ENCODE measurements at regions not wholly inside any gene's neighbourhood (a gene's known extent, or its start where the extent isn't known, plus 50 kb on each side); places are given as distances from the start of the nearest gene placed in this dataset.
A peak's percentile ranks its signal among the peaks of the same experiment; 100 is the strongest.
"Not testable (repeated sequence)": the region's sequence is repeated elsewhere in the genome, so short reads cannot be mapped to it uniquely, and the experiment has no call there.

- no peak overlapping the region for H3K4me3 ChIP-seq (ENCODE audit: low read depth, poor library complexity, severe bottlenecking)
- 18 to 24% methylated on average over 2 of the region's 2 CpGs for WGBS, 2 donors
- TF ChIP-seq CTCF (IDR thresholded peaks at IDR 0.05): no peak
- TF ChIP-seq POLR2A (IDR thresholded peaks at IDR 0.05): no peak
- intact Hi-C loops (cut with DNase I; ENCODE audit: low total_unique reads): no loop called here
- DNase-seq (ENCODE audit: low spot score in 2 of 2): no peak
Observed at GRCh38 chrX:138082251-138082650, 516.3 kb downstream of the ZIC3 start.

- 38 to 45% methylated on average over 2 of the region's 2 CpGs for WGBS, 2 donors
- DNase-seq (ENCODE audit: low spot score in 2 of 2): no peak
- intact Hi-C loops (cut with DNase I; ENCODE audit: low total_unique reads): no loop called here
- TF ChIP-seq CTCF (IDR thresholded peaks at IDR 0.05) (no peak), POLR2A (IDR thresholded peaks at IDR 0.05) (no peak)
- H3K4me3 ChIP-seq (ENCODE audit: low read depth, poor library complexity, severe bottlenecking): no peak overlapping the region
Observed at GRCh38 chrX:138082896-138083295, 517.0 kb downstream of the ZIC3 start.

GRCh38 chrX:138110910-138111309 is 545.0 kb downstream of the ZIC3 start:
- intact Hi-C loops (cut with DNase I; ENCODE audit: low total_unique reads); DNase-seq (ENCODE audit: low spot score in 2 of 2); H3K4me3 ChIP-seq (ENCODE audit: low read depth, poor library complexity, severe bottlenecking): not testable (repeated sequence)
- WGBS, 2 donors: 92% methylated on average over 3 of the region's 3 CpGs

- no peak overlapping the region for H3K4me3 ChIP-seq (ENCODE audit: low read depth, poor library complexity, severe bottlenecking)
- TF ChIP-seq POLR2A (IDR thresholded peaks at IDR 0.05) (no peak), CTCF (IDR thresholded peaks at IDR 0.05) (no peak)
- intact Hi-C loops (cut with DNase I; ENCODE audit: low total_unique reads): loop anchor here (10.0 kb wide), 1 partner anchor 617 kb away; no protein-coding TSS in a partner anchor
- DNase-seq (ENCODE audit: low spot score in 2 of 2): no peak
- 55 to 64% methylated on average over 8 of the region's 8 CpGs for WGBS, 2 donors
Observed at GRCh38 chrX:138127314-138127713, 561.4 kb downstream of the ZIC3 start.

GRCh38 chrX:138128027-138128671 is 562.2 kb downstream of the ZIC3 start:
- peak in 1 of 2 donors; percentile 9 for DNase-seq (ENCODE audit: low spot score in 2 of 2)
- WGBS, 2 donors: 17 to 24% methylated on average over 7 to 8 of the region's 8 CpGs
- intact Hi-C loops (cut with DNase I; ENCODE audit: low total_unique reads): loop anchor here (10.0 kb wide), 1 partner anchor 617 kb away; no protein-coding TSS in a partner anchor
- H3K4me3 ChIP-seq (ENCODE audit: low read depth, poor library complexity, severe bottlenecking): no peak overlapping the region
- TF ChIP-seq POLR2A (IDR thresholded peaks at IDR 0.05) (no peak), CTCF (IDR thresholded peaks at IDR 0.05) (no peak)

GRCh38 chrX:138150709-138151108 is 560.8 kb downstream of the FGF13 start:
- no peak overlapping the region for H3K4me3 ChIP-seq (ENCODE audit: low read depth, poor library complexity, severe bottlenecking)
- intact Hi-C loops (cut with DNase I; ENCODE audit: low total_unique reads): no loop called here
- TF ChIP-seq POLR2A (IDR thresholded peaks at IDR 0.05) (no peak), CTCF (IDR thresholded peaks at IDR 0.05) (no peak)
- DNase-seq (ENCODE audit: low spot score in 2 of 2): no peak
- WGBS, 2 donors: 25 to 35% methylated on average over 2 of the region's 2 CpGs

Measured in lower leg skin (tissue), 4 donors.